SK-N-SH treated with all-trans-retinoic acid at 6 μM for 48 hours (cell line): ENCODE measurements at regions not wholly inside any gene's neighbourhood (a gene's known extent, or its start where the extent isn't known, plus 50 kb on each side); places are given as distances from the start of the nearest gene placed in this dataset.

Experiments
- ATAC-seq: fragments of 200-7000 bp; cut with Tn5 transposase; 3 replicates; pipeline ENCODE4 v1.9.1; 2020; ENCODE audit warnings: mild to moderate bottlenecking, moderate library complexity
- ARNTL ChIP-seq: fragments of 450-650 bp; formaldehyde crosslinking; IDR thresholded peaks from 2 replicates; pipeline ENCODE4 v1.5.0; 2020; ENCODE audit warnings: low read depth, mild to moderate bottlenecking, moderate library complexity, borderline replicate concordance
- BACH2 ChIP-seq: fragments of 250-450 bp; sonication (Bioruptor Pico); IDR thresholded peaks from 2 replicates; pipeline ENCODE4 v1.9.0; 2021; ENCODE audit warnings: mild to moderate bottlenecking, borderline replicate concordance
- CREB5 ChIP-seq: fragments of 250-450 bp; sonication (Bioruptor Pico); IDR thresholded peaks from 2 replicates; pipeline ENCODE4 v1.5.1; 2020; ENCODE audit warnings: low read depth, mild to moderate bottlenecking, moderate library complexity
- CSRNP3 ChIP-seq: fragments of 250-450 bp; sonication (Bioruptor Pico); IDR thresholded peaks from 2 replicates; pipeline ENCODE4 v1.5.1; 2021; ENCODE audit warnings: mild to moderate bottlenecking, moderate library complexity
- ESRRG ChIP-seq: fragments of 250-450 bp; sonication (Bioruptor Pico); IDR thresholded peaks from 2 replicates; pipeline ENCODE4 v1.6.1; 2021; ENCODE audit warnings: mild to moderate bottlenecking
- GLIS3 ChIP-seq: fragments of 250-450 bp; sonication (Bioruptor Pico); IDR thresholded peaks from 2 replicates; pipeline ENCODE4 v1.5.0; 2020; ENCODE audit warnings: mild to moderate bottlenecking, moderate library complexity
- ISL1 ChIP-seq: fragments of 250-450 bp; sonication (Bioruptor Pico); IDR thresholded peaks from 2 replicates; pipeline ENCODE4 v2.1.2; 2022; ENCODE audit warnings: mild to moderate bottlenecking, moderate library complexity
- PATZ1 ChIP-seq: fragments of 250-450 bp; sonication (Bioruptor Pico); IDR thresholded peaks from 2 replicates; pipeline ENCODE4 v1.8.0; 2020; ENCODE audit warnings: mild to moderate bottlenecking, moderate library complexity, borderline replicate concordance
- POU6F1 ChIP-seq: fragments of 250-450 bp; sonication (Bioruptor Pico); IDR thresholded peaks from 2 replicates; pipeline ENCODE4 v1.8.0; 2021; ENCODE audit warnings: low read depth, mild to moderate bottlenecking, moderate library complexity, borderline replicate concordance
- PPARA ChIP-seq: fragments of 250-450 bp; sonication (Bioruptor Pico); IDR thresholded peaks from 2 replicates; pipeline ENCODE4 v1.5.0; 2020; ENCODE audit warnings: mild to moderate bottlenecking, borderline replicate concordance
- RARB ChIP-seq: fragments of 250-450 bp; sonication (Bioruptor Pico); IDR thresholded peaks from 2 replicates; pipeline ENCODE4 v1.8.0; 2021; ENCODE audit warnings: mild to moderate bottlenecking, moderate library complexity
- SNAI2 ChIP-seq: fragments of 250-450 bp; sonication (Bioruptor Pico); IDR thresholded peaks from 2 replicates; pipeline ENCODE4 v1.5.0; 2020; ENCODE audit warnings: mild to moderate bottlenecking, moderate library complexity
- TCF4 ChIP-seq: fragments of 250-450 bp; sonication (Bioruptor Pico); IDR thresholded peaks from 2 replicates; pipeline ENCODE4 v1.8.0; 2021; ENCODE audit warnings: mild to moderate bottlenecking, moderate library complexity, borderline replicate concordance
- TOX ChIP-seq: fragments of 250-450 bp; sonication (Bioruptor Pico); IDR thresholded peaks from 2 replicates; pipeline ENCODE4 v1.8.0; 2021; ENCODE audit warnings: mild to moderate bottlenecking, moderate library complexity, borderline replicate concordance
- TSHZ2 ChIP-seq: fragments of 250-450 bp; sonication (Bioruptor Pico); IDR thresholded peaks from 2 replicates; pipeline ENCODE4 v1.5.0; 2020; ENCODE audit warnings: mild to moderate bottlenecking, moderate library complexity
- ZC3H10 ChIP-seq: fragments of 250-450 bp; sonication (Bioruptor Pico); IDR thresholded peaks from 2 replicates; pipeline ENCODE4 v1.5.1; 2021; ENCODE audit warnings: mild to moderate bottlenecking, moderate library complexity
- ZFP3 ChIP-seq: fragments of 250-450 bp; sonication (Bioruptor Pico); IDR thresholded peaks from 2 replicates; pipeline ENCODE4 v1.5.0; 2020; ENCODE audit warnings: mild to moderate bottlenecking, moderate library complexity
- ZFP30 ChIP-seq: fragments of 450-650 bp; formaldehyde crosslinking; IDR thresholded peaks from 2 replicates; pipeline ENCODE4 v1.5.0; 2022; ENCODE audit warnings: mild to moderate bottlenecking, moderate library complexity
- ZNF565 ChIP-seq: fragments of 450-650 bp; formaldehyde crosslinking; conservative IDR thresholded peaks from 2 replicates; pipeline ENCODE4 v1.5.0; 2020; ENCODE audit warnings: low read depth, mild to moderate bottlenecking, moderate library complexity
- ZNF70 ChIP-seq: fragments of 450-650 bp; formaldehyde crosslinking; IDR thresholded peaks from 2 replicates; pipeline ENCODE4 v1.5.0; 2020; ENCODE audit warnings: mild to moderate bottlenecking, moderate library complexity
- ZNF8 ChIP-seq: fragments of 450-650 bp; formaldehyde crosslinking; IDR thresholded peaks from 2 replicates; pipeline ENCODE4 v1.5.0; 2020; ENCODE audit warnings: mild to moderate bottlenecking, moderate library complexity

- ATAC-seq, result no peak
- TF ChIP-seq BACH2 (CRISPR knock-in tag) (no peak), CREB5 (CRISPR knock-in tag) (no peak), POU6F1 (no peak), ZFP30 (CRISPR knock-in tag) (no peak), ISL1 (CRISPR knock-in tag) (no peak)
Observed at GRCh38 chr4:81954271-81954670, 419.5 kb downstream of the HNRNPD start.

GRCh38 chr4:81951891-81952455 is 421.8 kb downstream of the HNRNPD start:
- ATAC-seq, result no peak
- TF ChIP-seq ZFP3 (CRISPR knock-in tag) (no peak), TOX (CRISPR knock-in tag) (no peak), ISL1 (CRISPR knock-in tag) (no peak), PATZ1 (CRISPR knock-in tag) (no peak), ESRRG (CRISPR knock-in tag) (no peak), SNAI2 (CRISPR knock-in tag) (no peak), PPARA (no peak), ZNF8 (CRISPR knock-in tag) (no peak), ZNF70 (CRISPR knock-in tag) (no peak), GLIS3 (no peak), POU6F1 (no peak), RARB (CRISPR knock-in tag) (no peak), ZNF565 (CRISPR knock-in tag) (no peak), TSHZ2 (CRISPR knock-in tag) (no peak), CSRNP3 (CRISPR knock-in tag) (no peak), ZC3H10 (CRISPR knock-in tag) (no peak), TCF4 (CRISPR knock-in tag) (no peak), BACH2 (CRISPR knock-in tag) (no peak)

GRCh38 chr4:81946996-81947395 is 426.8 kb downstream of the HNRNPD start:
- no peak for TF ChIP-seq POU6F1
- TF ChIP-seq ZC3H10 (CRISPR knock-in tag), result no peak
- TF ChIP-seq ZNF565 (CRISPR knock-in tag), result no peak
- TF ChIP-seq ARNTL (CRISPR knock-in tag), result no peak
- no peak for TF ChIP-seq CSRNP3 (CRISPR knock-in tag)
- ATAC-seq, result no peak
